HK-2 (cell line): ENCODE measurements at regions not wholly inside any gene's neighbourhood (a gene's known extent, or its start where the extent isn't known, plus 50 kb on each side); places are given as distances from the start of the nearest gene placed in this dataset.
"Not testable (repeated sequence)": the region's sequence is repeated elsewhere in the genome, so short reads cannot be mapped to it uniquely, and the experiment has no call there.

Experiments used
- DNase-seq: peaks from one replicate; pipeline ENCODE4 v3.0.0-alpha.2; 2018; ENCODE audit not compliant: unreplicated experiment

- no peak for DNase-seq
These were observed 51.0 kb upstream of the ACTR3 start for GRCh38 chr2:113838744-113839444.

- no peak for DNase-seq
These were observed 51.6 kb upstream of the ACTR3 start for GRCh38 chr2:113838277-113838676.

DNA sequence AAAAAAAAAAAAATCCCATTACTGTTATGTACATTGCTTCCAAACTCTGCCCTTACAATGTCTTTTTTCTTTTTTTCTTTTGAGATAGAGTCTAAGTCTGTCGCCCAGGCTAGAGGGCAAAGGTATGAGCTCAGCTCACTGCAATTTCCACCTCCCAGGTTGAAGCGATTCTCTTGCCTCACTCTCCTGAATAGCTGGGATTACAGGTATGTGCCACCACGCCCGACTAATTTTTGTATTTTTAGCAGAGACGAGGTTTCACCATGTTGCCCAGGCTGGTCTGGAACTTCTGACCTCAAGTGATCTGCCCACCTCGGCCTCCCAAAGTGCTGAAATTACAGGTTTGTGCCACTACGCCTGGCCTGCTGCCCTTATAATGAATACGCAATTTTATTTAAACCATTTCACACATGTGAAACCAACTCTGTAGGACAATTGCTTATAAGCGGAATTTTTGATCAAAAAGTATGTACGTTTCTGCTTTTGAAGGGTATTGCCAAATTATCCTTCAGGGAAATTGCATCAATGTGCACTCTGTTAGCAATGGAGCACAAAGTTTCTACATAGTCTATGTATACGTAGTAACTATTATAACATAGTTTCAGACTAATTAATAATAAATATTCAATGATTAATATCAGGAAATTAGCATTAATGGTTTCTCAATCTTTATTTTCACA is 55.7 kb upstream of the ACTR3 start:
- peak; percentile 32 for DNase-seq

DNA sequence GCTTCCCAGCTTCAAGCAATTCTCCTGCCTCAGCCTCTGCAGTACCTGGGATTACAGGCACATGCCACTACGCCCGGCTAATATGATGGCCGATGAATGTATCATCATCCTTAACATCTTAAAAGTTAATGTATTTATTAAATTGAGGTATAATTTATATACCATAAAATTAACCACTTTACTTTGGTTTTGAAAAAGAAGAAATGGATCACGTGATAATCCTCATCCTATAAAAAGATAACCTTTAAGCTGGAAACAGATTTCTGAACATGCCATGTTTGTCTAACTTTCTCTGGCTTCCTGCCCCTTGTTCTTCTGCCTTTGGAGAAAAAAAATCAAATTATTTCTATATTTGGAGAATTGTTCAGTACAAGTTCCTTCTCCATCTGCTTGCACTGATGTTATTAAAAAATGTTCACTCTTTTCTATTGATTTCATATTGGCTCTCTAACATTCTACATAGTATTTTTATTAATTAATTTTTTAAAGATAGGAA is 57.0 kb upstream of the ACTR3 start:
- DNase-seq = no peak

GRCh38 chr2:113831161-113831560 is 58.7 kb upstream of the ACTR3 start:
- no peak for DNase-seq

- no peak for DNase-seq
These were observed 60.1 kb upstream of the ACTR3 start for GRCh38 chr2:113829761-113830160.

DNA sequence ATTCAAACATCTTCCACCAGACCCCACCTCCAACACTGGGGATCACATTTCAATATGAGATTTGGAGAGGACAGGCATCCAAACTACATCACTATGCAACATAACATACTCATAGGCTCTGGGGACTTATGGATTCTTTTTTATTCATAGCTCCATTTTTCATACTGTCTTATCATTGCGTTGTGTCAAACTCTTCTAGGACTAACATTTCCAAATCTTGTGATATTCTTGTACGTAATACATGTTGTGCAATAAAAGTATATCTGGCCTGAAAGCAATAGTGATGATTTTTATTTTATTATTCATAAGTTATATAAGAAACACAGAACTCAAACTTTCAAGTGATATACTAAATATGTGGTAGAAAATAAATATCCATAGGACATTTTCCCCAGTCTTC is 60.6 kb upstream of the ACTR3 start:
- no peak for DNase-seq

DNA sequence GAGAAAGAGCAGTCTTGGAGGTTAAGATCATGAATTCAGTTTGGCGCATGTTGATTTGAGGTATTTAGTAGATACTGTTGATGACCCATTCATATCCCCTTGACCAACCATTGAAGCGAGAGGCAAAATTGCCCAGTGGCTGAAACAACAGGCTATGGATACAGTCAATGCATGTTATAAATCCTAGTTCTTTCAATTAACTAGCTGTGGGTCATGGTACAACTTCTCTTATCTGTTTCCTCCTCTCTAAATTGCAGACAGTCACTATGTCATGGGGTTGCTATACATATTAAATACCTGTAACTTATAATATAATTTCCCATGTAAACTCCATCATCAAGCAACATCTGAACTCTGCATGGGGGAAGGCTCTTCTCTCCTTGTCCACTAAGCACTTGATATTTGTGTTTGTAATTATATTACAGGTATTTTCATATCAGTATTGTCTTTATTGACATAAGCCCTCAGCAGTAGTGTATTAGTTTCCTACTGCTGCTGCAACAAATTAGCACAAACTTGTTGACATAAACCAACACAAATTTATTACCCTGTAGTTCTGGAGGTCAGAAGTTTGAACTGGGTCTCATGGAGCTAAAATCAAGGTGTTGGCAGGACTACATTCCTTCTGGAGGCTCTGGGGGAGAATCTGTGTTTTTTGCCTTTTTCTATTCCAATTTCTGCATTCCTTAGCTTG is 61.7 kb upstream of the ACTR3 start:
- DNase-seq = no peak

DNA sequence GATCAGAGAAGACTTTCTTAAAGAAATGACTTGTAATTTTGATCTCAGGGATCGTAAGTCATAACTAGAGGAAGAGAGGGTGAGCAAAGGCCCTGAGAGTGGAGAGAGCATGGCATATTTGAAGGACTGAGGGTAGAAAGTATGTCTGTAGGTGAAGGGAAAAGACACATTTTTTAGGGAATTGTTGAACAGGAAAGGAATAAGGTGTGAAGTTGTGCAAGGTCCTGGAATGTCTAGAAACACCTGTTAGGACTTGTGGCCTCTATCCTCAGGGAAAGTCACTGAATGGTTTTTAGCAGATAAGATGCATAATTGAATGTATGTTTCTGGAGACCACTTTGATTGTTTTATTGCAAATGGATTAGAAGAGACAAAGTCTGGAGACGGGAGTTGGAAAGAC is 62.5 kb upstream of the ACTR3 start:
- DNase-seq = no peak

DNA sequence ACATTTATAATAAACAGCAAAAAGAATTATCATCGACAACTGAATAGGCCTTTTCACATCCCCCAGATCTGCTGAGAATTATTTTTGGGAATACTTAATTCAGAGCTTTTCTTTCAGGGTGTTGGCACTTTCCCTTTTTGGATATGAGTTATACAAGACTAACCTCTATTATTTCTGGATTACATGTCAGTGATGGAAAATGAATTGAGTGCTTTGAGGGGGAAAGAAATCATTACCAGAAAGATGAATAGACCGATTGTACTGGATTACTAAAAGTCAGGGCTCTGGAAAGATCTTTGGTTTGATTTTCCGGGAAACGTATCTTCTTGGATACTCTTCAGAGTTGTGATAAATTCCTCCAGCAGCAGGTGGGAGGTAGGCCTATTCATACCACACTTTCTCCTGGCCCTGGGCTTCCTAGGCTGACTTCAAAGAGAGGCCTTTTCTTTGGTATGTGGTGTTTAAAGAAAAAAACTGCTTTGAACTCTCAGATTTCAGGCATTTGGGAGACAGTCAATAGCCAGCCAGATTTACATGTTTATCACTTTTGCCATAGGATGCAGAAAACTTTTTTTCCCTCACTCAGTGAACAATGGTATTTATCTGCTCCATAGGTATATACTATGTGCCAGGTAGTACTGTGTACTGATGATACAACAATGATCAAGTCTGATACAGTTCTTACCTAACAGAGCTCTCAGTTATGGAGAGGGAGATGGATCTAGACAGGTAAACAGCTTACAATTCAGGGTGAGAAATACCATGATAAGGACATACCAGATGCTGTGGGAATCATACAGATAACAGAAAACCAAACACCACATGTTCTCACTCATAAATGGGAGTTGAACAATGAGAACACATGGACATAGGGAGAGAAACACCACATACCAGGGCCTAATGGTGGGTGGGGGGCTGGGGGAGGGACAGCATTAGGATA is 63.3 kb upstream of the ACTR3 start:
- no peak for DNase-seq

GRCh38 chr2:113823716-113824595 is 65.9 kb upstream of the ACTR3 start:
- DNase-seq = no peak

- DNase-seq = peak; percentile 51
These were observed 65.8 kb upstream of the SLC35F5 start for GRCh38 chr2:113822087-113822815.

GRCh38 chr2:113818382-113818951 is 62.0 kb upstream of the SLC35F5 start:
- peak; percentile 84 for DNase-seq

DNA sequence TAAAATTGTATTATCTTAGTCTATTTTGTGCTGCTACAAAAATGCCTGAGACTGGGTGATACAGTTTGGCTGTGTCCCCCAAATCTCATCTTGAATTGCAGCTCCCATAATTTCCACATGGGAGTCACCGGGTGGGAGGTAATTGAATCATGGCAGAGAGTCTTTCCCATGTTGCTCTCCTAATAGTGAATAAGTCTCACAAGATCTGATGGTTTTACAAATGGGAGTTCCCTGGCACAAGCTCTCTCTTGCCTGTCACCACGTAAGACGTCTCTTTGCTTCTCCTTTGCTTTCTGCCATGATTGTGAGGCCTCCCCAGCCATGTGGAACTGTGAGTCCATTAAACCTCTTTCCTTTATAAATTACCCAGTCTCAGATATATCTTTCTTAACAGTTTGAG is 57.0 kb upstream of the SLC35F5 start:
- not testable (repeated sequence) for DNase-seq

DNA sequence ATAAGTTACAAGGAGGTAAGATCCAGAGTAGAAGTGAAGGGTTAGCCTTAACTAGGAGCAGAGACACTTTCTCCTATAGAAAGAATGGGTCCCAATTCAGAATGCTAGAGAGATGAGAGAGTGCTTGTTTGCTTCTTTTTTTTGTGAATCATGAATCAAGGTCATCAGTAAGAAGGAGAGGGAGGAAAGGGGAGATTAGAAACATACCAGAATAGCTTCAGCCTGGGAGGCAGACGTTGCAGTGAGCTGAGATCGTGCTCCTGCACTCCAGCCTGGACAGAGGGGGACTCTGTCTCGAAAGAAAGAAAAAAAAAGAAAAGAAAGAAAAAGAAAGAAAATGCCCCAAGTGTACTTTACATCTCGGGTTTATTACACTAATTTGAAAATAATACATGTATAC is 55.8 kb upstream of the SLC35F5 start:
- no peak for DNase-seq

DNA sequence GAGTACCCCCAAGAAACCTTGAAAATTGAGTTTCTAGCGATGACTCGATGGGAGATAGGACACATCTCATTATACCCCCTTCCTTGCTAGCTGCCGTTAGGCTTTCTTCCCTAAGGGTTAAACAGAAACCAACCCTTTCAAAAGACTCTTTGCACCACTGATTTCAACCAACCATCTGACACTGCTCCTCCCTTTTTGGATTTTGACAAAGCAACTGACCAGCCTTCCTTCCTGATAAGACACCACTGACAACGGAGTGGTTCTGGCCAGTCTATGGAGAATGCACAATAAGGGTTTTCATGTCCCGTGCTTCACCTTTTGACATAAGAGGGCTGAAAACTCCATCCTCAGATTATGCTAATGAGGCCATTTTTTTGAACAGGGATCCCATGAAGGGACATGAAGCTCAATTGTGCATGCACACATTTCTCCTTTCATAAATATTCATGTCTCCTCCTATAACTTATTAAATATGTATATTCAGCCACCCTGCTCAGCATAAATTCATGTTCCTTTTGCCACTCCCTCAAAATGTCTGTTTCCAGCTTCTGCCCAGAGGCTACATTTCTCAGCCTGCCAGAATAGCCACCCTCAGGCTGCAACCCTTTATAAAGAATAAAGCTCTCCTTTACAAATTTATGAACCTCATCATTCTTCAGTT is 52.8 kb upstream of the SLC35F5 start:
- no peak for DNase-seq

GRCh38 chr2:113807721-113808120 is 51.3 kb upstream of the SLC35F5 start:
- DNase-seq = no peak

- DNase-seq = no peak
These were observed 49.9 kb upstream of the SLC35F5 start for GRCh38 chr2:113806217-113806913.
